OCI-LY7 (cell line): ENCODE measurements at regions not wholly inside any gene's neighbourhood (a gene's known extent, or its start where the extent isn't known, plus 50 kb on each side); places are given as distances from the start of the nearest gene placed in this dataset.

Source experiments
- BruUV-seq: library from RNA; stranded (reverse); fragments of 400-500 nt; replicated peaks from 2 replicates; lab custom pipeline; 2021; lab: Mats Ljungman, UMichigan
- CTCF ChIA-PET: fragments of 300-600 bp; sonication (Branson Sonifier 250); formaldehyde crosslinking; loops from one replicate; lab custom pipeline; 2022; ENCODE audit warnings: antibody characterized with exemption; ENCODE audit not compliant: unreplicated experiment; lab: Charles Lee
- POLR2A ChIA-PET: fragments of 300-600 bp; sonication (Branson Sonifier 250); formaldehyde crosslinking; loops from one replicate; lab custom pipeline; 2022; ENCODE audit warnings: antibody characterized with exemption; lab: Charles Lee
- DNase-seq: peaks from one replicate; pipeline ENCODE4 v3.0.0-alpha.2; 2015; ENCODE audit warnings: low spot score
- H2AFZ ChIP-seq: fragments of 200-600 bp; sonication (generic), shearing (Covaris generic); 2 replicates; pipeline ENCODE4 v1.6.1; 2014; ENCODE audit warnings: mild to moderate bottlenecking, antibody characterized with exemption, low read length, moderate library complexity
- H3K27ac ChIP-seq: fragments of 200-600 bp; sonication (generic); 2 replicates; pipeline ENCODE4 v1.5.1; 2014; ENCODE audit warnings: mixed run types, low read depth, mild to moderate bottlenecking, moderate library complexity, low read length, inconsistent platforms; ENCODE audit not compliant: poor library complexity, severe bottlenecking
- H3K36me3 ChIP-seq: fragments of 200-600 bp; sonication (generic); 2 replicates; pipeline ENCODE4 v1.6.1; 2014; ENCODE audit warnings: mild to moderate bottlenecking, antibody characterized with exemption, low read length, moderate library complexity, mixed read lengths; ENCODE audit not compliant: insufficient read depth
- H3K4me1 ChIP-seq: fragments of 200-600 bp; sonication (generic); 2 replicates; pipeline ENCODE4 v1.5.1; 2014; ENCODE audit warnings: mild to moderate bottlenecking, low read length; ENCODE audit not compliant: insufficient read depth, poor library complexity, severe bottlenecking
- H3K4me2 ChIP-seq: fragments of 200-600 bp; sonication (generic); 2 replicates; pipeline ENCODE4 v1.6.1; 2014; ENCODE audit warnings: mild to moderate bottlenecking, low read length
- H3K4me3 ChIP-seq: fragments of 200-600 bp; sonication (generic); 2 replicates; pipeline ENCODE4 v1.5.1; 2014; ENCODE audit warnings: mild to moderate bottlenecking, low read depth, low read length; ENCODE audit not compliant: poor library complexity, severe bottlenecking
- H3K79me2 ChIP-seq: fragments of 200-600 bp; sonication (generic); 2 replicates; pipeline ENCODE4 v1.6.1; 2016; ENCODE audit warnings: low read depth, mild to moderate bottlenecking, low read length, moderate library complexity, mixed read lengths; ENCODE audit not compliant: insufficient read depth
- H3K9me2 ChIP-seq: fragments of 200-600 bp; sonication (generic); 2 replicates; pipeline ENCODE4 v1.6.1; 2016; ENCODE audit warnings: mild to moderate bottlenecking, low read length, mixed read lengths; ENCODE audit not compliant: insufficient read depth
- H3K9me3 ChIP-seq: fragments of 200-600 bp; sonication (generic); 2 replicates; pipeline ENCODE4 v1.6.1; 2014; ENCODE audit warnings: mild to moderate bottlenecking, mixed run types, low read length, mixed read lengths
- H4K20me1 ChIP-seq: fragments of 200-600 bp; sonication (generic); 2 replicates; pipeline ENCODE4 v1.6.1; 2014; ENCODE audit warnings: mild to moderate bottlenecking, antibody characterized with exemption, low read length, moderate library complexity, mixed read lengths; ENCODE audit not compliant: insufficient read depth
- EZH2phosphoT487 ChIP-seq: fragments of 200-600 bp; sonication (generic); IDR thresholded peaks from 2 replicates; pipeline ENCODE4 v1.6.1; 2018; ENCODE audit warnings: low read depth, borderline replicate concordance, mild to moderate bottlenecking, mixed run types, antibody characterized with exemption, low read length, moderate library complexity, mixed read lengths
- intact Hi-C: fragments of 100-400 bp; cut with micrococcal nuclease; formaldehyde crosslinking; loops from one replicate; pipeline ENCODE4 v1.10.0; 2022; ENCODE audit not compliant: unreplicated experiment
- TF ChIP-seq, protein P1 (sequence below): fragments of 200-600 bp; sonication (generic); conservative IDR thresholded peaks from 2 replicates; pipeline ENCODE4 v1.5.1; 2014; ENCODE audit warnings: mild to moderate bottlenecking, antibody characterized with exemption, low read length, moderate library complexity, mixed read lengths

- H3K4me1 ChIP-seq: no peaks in the 10 kb centered on the region
- H4K20me1 ChIP-seq: no peaks in the 10 kb centered on the region
- no TSS peak for BruUV-seq
- H3K79me2 ChIP-seq: no peaks in the 10 kb centered on the region
- H2AFZ ChIP-seq: no peak overlapping the region
- POLR2A ChIA-PET: no interaction called here
- intact Hi-C loops: no loop called here
- no peak overlapping the region for H3K27ac ChIP-seq
- H3K9me2 ChIP-seq: no peaks in the 10 kb centered on the region
- CTCF ChIA-PET: no interaction called here
- no peak overlapping the region for H3K4me3 ChIP-seq
- DNase-seq: no peak
- no peaks in the 10 kb centered on the region for H3K9me3 ChIP-seq
- no peak for TF ChIP-seq EZH2phosphoT487
- TF ChIP-seq, protein P1, sequence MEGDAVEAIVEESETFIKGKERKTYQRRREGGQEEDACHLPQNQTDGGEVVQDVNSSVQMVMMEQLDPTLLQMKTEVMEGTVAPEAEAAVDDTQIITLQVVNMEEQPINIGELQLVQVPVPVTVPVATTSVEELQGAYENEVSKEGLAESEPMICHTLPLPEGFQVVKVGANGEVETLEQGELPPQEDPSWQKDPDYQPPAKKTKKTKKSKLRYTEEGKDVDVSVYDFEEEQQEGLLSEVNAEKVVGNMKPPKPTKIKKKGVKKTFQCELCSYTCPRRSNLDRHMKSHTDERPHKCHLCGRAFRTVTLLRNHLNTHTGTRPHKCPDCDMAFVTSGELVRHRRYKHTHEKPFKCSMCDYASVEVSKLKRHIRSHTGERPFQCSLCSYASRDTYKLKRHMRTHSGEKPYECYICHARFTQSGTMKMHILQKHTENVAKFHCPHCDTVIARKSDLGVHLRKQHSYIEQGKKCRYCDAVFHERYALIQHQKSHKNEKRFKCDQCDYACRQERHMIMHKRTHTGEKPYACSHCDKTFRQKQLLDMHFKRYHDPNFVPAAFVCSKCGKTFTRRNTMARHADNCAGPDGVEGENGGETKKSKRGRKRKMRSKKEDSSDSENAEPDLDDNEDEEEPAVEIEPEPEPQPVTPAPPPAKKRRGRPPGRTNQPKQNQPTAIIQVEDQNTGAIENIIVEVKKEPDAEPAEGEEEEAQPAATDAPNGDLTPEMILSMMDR: no peak
- no peaks in the 10 kb centered on the region for H3K36me3 ChIP-seq
- H3K4me2 ChIP-seq: no peak overlapping the region
Measured at GRCh38 chr4:3707423-3708102, 58.6 kb upstream of the ADRA2C start.

- intact Hi-C loops: no loop called here
- Histone ChIP-seq H3K9me3 (no peaks in the 10 kb centered on the region), H3K27ac (no peak overlapping the region), H3K4me2 (no peak overlapping the region), H3K79me2 (no peaks in the 10 kb centered on the region), H3K9me2 (no peaks in the 10 kb centered on the region), H3K36me3 (no peaks in the 10 kb centered on the region), H3K4me3 (no peak overlapping the region), H2AFZ (no peak overlapping the region), H4K20me1 (no peaks in the 10 kb centered on the region), H3K4me1 (no peaks in the 10 kb centered on the region)
- ChIA-PET CTCF (no interaction called here), POLR2A (no interaction called here)
- no peak for TF ChIP-seq EZH2phosphoT487
- TF ChIP-seq, protein P1: no peak
- DNase-seq: no peak
- no TSS peak for BruUV-seq
Measured at GRCh38 chr4:3706565-3707422, 59.4 kb upstream of the ADRA2C start.

GRCh38 chr4:3706111-3706511 lies 60.1 kb upstream of the ADRA2C start:
- Histone ChIP-seq H3K9me2 (no peaks in the 10 kb centered on the region), H3K36me3 (no peaks in the 10 kb centered on the region), H2AFZ (no peak overlapping the region), H3K27ac (no peak overlapping the region), H3K4me3 (no peak overlapping the region), H3K4me2 (no peak overlapping the region), H4K20me1 (no peaks in the 10 kb centered on the region), H3K4me1 (no peaks in the 10 kb centered on the region), H3K9me3 (no peaks in the 10 kb centered on the region), H3K79me2 (no peaks in the 10 kb centered on the region)
- DNase-seq: no peak
- CTCF ChIA-PET: no interaction called here
- TF ChIP-seq EZH2phosphoT487: no peak
- POLR2A ChIA-PET: interaction anchor here (0.5 kb wide), 1 partner anchor 876 kb away, joined by 4 read pairs; no protein-coding TSS in a partner anchor
- no TSS peak for BruUV-seq
- intact Hi-C loops: no loop called here
